ENCODE measurements at regions not wholly inside any gene's neighbourhood (a gene's known extent, or its start where the extent isn't known, plus 50 kb on each side); places are given as distances from the start of the nearest gene placed in this dataset.
"Not testable (repeated sequence)": the region's sequence is repeated elsewhere in the genome, so short reads cannot be mapped to it uniquely, and the experiment has no call there.

GRCh38 chr9:13446938-13447842, 167.7 kb upstream of the MPDZ start:
- no peaks in the 10 kb centered on the region for H3K27me3 ChIP-seq (ENCODE audit: insufficient read depth, low read length)
- peaks cover 11% of the 10 kb centered on the region; the same call in 1 of the 2 replicates for H3K4me1 ChIP-seq (ENCODE audit: insufficient read depth, low read length)
- no peaks in the 10 kb centered on the region for H3K9me3 ChIP-seq (ENCODE audit: insufficient read depth, low read depth, low read length)

GRCh38 chr9:13446286-13446937, 166.9 kb upstream of the MPDZ start:
- Histone ChIP-seq H3K27ac (ENCODE audit: low read length) (no peak overlapping the region), H3K36me3 (ENCODE audit: insufficient read depth, low read depth, low read length) (no peaks in the 10 kb centered on the region), H3K27me3 (ENCODE audit: insufficient read depth, low read length) (no peaks in the 10 kb centered on the region), H3K9ac (ENCODE audit: low read depth, low read length) (no peak overlapping the region), H3K4me1 (ENCODE audit: insufficient read depth, low read length) (peaks cover 11% of the 10 kb centered on the region; the same call in 1 of the 2 replicates), H3K9me3 (ENCODE audit: insufficient read depth, low read depth, low read length) (no peaks in the 10 kb centered on the region), H3K4me3 (ENCODE audit: low read length) (no peak overlapping the region)

More at GRCh38 chr9:13446938-13447842, 167.7 kb upstream of the MPDZ start:
- H3K27ac ChIP-seq (ENCODE audit: low read length) = no peak overlapping the region
- H3K36me3 ChIP-seq (ENCODE audit: insufficient read depth, low read depth, low read length) = no peaks in the 10 kb centered on the region
- no peak overlapping the region for H3K9ac ChIP-seq (ENCODE audit: low read depth, low read length)
- no peak overlapping the region for H3K4me3 ChIP-seq (ENCODE audit: low read length)

GRCh38 chr9:13445103-13445500, 165.6 kb upstream of the MPDZ start:
- Histone ChIP-seq H3K9ac (ENCODE audit: low read depth, low read length) (no peak overlapping the region), H3K9me3 (ENCODE audit: insufficient read depth, low read depth, low read length) (no peaks in the 10 kb centered on the region), H3K36me3 (ENCODE audit: insufficient read depth, low read depth, low read length) (no peaks in the 10 kb centered on the region), H3K27me3 (ENCODE audit: insufficient read depth, low read length) (no peaks in the 10 kb centered on the region), H3K27ac (ENCODE audit: low read length) (no peak overlapping the region), H3K4me3 (ENCODE audit: low read length) (no peak overlapping the region), H3K4me1 (ENCODE audit: insufficient read depth, low read length) (peaks cover 11% of the 10 kb centered on the region; the same call in 1 of the 2 replicates)

DNA sequence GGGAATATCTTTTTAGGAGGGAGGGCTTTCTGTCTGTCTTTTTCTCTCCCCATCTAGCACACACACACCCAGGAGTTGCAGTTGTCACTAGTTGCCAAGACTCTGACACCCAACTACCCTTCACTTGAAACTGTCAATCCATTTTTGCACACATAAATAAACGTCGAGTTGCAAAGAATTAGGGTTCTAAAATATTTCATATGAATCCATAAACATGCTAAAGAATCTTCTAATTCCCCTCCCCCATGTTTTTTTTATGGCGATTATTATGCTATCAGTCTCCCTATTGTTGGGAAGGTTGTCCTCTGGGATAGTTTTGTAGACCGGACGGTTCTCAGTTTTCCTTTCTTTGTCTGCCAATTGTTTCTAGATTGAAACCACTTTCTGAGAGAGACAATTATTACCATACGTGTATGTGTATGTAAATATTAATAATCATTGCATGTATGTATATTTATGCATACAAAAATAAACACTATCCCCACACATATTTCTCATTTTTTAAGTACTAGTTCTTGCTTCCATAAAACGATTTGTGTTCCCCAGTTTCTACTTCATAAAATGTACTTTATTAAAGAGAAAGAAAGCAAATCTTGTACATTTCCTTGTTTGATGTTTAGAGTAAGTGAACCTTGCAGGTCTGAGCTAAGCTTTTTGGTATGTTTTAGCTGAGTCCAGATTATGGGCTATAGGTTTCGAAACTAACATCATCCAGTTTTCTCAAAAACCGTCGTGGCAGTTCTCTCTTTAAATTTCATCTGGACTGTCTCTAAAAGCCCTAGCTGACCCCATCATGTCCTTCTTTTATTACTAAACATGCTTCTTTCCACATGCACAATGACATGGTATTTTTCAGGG, 165.0 kb upstream of the MPDZ start:
- Histone ChIP-seq H3K4me1 (ENCODE audit: insufficient read depth, low read length) (peaks cover 11% of the 10 kb centered on the region; the same call in 1 of the 2 replicates), H3K4me3 (ENCODE audit: low read length) (no peak overlapping the region), H3K9ac (ENCODE audit: low read depth, low read length) (no peak overlapping the region), H3K36me3 (ENCODE audit: insufficient read depth, low read depth, low read length) (no peaks in the 10 kb centered on the region), H3K27me3 (ENCODE audit: insufficient read depth, low read length) (no peaks in the 10 kb centered on the region), H3K27ac (ENCODE audit: low read length) (no peak overlapping the region), H3K9me3 (ENCODE audit: insufficient read depth, low read depth, low read length) (no peaks in the 10 kb centered on the region)

DNA sequence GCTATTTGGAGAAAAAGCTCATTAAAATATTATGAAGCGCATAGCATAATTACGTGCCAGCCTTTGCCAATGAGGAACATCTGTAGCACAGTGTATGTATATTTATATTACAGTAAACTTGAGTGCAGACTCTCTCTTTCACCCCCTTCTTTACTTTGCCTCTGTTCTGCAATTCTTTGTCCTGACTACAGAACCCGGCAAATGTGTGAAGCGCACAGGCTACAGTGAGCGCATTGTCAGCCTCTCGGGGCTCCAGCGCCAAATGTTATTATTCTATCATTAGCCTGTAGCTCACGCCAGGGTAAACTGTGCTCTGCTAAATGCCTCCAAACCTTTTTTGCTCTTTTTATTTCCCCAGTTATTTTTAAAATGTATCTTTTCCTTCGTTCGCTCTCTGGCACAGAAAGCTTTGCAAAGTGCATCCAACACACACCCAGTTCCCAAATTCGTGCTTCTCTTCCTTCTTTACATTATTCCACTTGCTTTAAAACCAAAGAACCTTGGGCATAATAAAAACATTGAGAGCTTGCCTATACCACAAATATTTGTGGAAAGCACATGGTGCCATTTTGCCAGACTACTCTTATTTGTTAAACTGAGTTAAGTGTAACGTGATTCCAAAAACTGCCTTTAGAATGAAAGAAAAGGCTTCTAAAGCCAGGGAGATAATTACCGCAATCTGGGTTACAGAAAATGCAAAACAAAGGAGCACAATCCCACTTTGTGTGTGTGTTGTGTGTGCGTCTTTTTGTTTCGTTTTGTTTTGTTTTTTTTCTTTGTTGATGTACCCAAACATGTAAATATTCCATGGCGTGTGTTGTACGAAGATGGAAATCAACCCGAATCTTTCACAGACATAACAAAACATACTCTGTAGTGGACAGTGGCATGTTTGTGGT, 164.1 kb upstream of the MPDZ start:
- Histone ChIP-seq H3K4me3 (ENCODE audit: low read length) (no peak overlapping the region), H3K36me3 (ENCODE audit: insufficient read depth, low read depth, low read length) (no peaks in the 10 kb centered on the region), H3K4me1 (ENCODE audit: insufficient read depth, low read length) (peaks cover 11% of the 10 kb centered on the region; the same call in 1 of the 2 replicates), H3K9ac (ENCODE audit: low read depth, low read length) (no peak overlapping the region), H3K27ac (ENCODE audit: low read length) (no peak overlapping the region), H3K9me3 (ENCODE audit: insufficient read depth, low read depth, low read length) (no peaks in the 10 kb centered on the region), H3K27me3 (ENCODE audit: insufficient read depth, low read length) (no peaks in the 10 kb centered on the region)

GRCh38 chr9:13439685-13440476, 160.4 kb upstream of the MPDZ start:
- Histone ChIP-seq H3K27me3 (ENCODE audit: insufficient read depth, low read length) (no peaks in the 10 kb centered on the region), H3K9me3 (ENCODE audit: insufficient read depth, low read depth, low read length) (no peaks in the 10 kb centered on the region), H3K27ac (ENCODE audit: low read length) (no peak overlapping the region), H3K9ac (ENCODE audit: low read depth, low read length) (no peak overlapping the region), H3K4me3 (ENCODE audit: low read length) (no peak overlapping the region), H3K36me3 (ENCODE audit: insufficient read depth, low read depth, low read length) (no peaks in the 10 kb centered on the region), H3K4me1 (ENCODE audit: insufficient read depth, low read length) (0 out of 2 replicates have a peak, but pooled peaks cover 2% of the 10 kb centered on the region)

DNA sequence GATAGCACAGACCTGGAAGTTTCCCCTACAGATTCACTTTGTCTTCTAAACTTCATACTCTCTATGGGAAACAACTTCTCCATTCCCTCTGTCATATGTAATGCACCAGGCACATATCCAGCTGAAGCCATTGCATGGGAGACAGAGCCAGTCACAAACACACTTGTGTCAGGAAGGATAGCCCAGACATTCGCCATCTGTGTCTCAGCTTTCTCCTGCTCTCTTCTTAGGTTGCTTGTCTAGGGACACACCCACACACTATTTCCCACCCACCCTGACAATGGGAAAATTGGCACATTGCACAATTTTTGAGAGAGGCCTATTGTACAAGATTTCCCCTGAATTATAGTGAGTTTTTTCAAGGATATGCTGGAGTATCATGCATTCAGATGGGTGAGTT, 158.4 kb upstream of the MPDZ start:
- H3K27me3 ChIP-seq (ENCODE audit: insufficient read depth, low read length) = no peaks in the 10 kb centered on the region
- H3K36me3 ChIP-seq (ENCODE audit: insufficient read depth, low read depth, low read length) = no peaks in the 10 kb centered on the region
- H3K4me3 ChIP-seq (ENCODE audit: low read length) = no peak overlapping the region
- no peak overlapping the region for H3K9ac ChIP-seq (ENCODE audit: low read depth, low read length)
- H3K27ac ChIP-seq (ENCODE audit: low read length) = no peak overlapping the region
- H3K4me1 ChIP-seq (ENCODE audit: insufficient read depth, low read length) = no peaks in the 10 kb centered on the region
- H3K9me3 ChIP-seq (ENCODE audit: insufficient read depth, low read depth, low read length) = no peaks in the 10 kb centered on the region

- Histone ChIP-seq H3K9me3 (ENCODE audit: insufficient read depth, low read depth, low read length) (no peaks in the 10 kb centered on the region), H3K4me1 (ENCODE audit: insufficient read depth, low read length) (no peaks in the 10 kb centered on the region; the same call in 1 of the 2 replicates), H3K4me3 (ENCODE audit: low read length) (no peak overlapping the region), H3K27ac (ENCODE audit: low read length) (no peak overlapping the region), H3K36me3 (ENCODE audit: insufficient read depth, low read depth, low read length) (no peaks in the 10 kb centered on the region), H3K27me3 (ENCODE audit: insufficient read depth, low read length) (no peaks in the 10 kb centered on the region), H3K9ac (ENCODE audit: low read depth, low read length) (no peak overlapping the region)
Measured at GRCh38 chr9:13436591-13436990, 157.1 kb upstream of the MPDZ start.

- not testable (repeated sequence) for H3K36me3 ChIP-seq (ENCODE audit: insufficient read depth, low read depth, low read length); H3K27ac ChIP-seq (ENCODE audit: low read length); H3K9ac ChIP-seq (ENCODE audit: low read depth, low read length); H3K27me3 ChIP-seq (ENCODE audit: insufficient read depth, low read length); H3K9me3 ChIP-seq (ENCODE audit: insufficient read depth, low read depth, low read length); H3K4me3 ChIP-seq (ENCODE audit: low read length)
- H3K4me1 ChIP-seq (ENCODE audit: insufficient read depth, low read length) = peaks cover 19% of the 10 kb centered on the region; the same call in 1 of the 2 replicates
Measured at GRCh38 chr9:13433453-13433852, 154.0 kb upstream of the MPDZ start.

DNA sequence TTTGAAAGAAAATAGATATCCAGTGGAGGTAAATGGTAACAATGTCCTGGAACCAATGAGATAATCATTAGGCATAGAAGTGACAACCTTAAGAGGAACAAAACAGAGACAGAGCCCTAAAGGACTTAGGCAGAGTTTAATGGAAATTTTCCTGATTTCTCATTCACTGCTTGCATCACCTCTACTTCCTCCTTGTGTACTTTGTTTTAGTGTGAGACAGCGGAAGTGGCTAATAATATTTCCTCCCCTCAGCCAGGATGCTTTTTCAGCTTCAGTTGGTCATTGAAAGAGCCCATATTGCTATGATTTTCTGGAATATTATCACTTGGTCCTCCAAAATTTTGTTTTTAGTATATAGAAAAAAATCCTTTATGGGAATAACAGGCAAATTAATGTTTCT, 153.4 kb upstream of the MPDZ start:
- Histone ChIP-seq H3K27me3 (ENCODE audit: insufficient read depth, low read length) (no peaks in the 10 kb centered on the region), H3K9ac (ENCODE audit: low read depth, low read length) (no peak overlapping the region), H3K4me1 (ENCODE audit: insufficient read depth, low read length) (peaks cover 22% of the 10 kb centered on the region; the same call in 1 of the 2 replicates), H3K36me3 (ENCODE audit: insufficient read depth, low read depth, low read length) (no peaks in the 10 kb centered on the region), H3K9me3 (ENCODE audit: insufficient read depth, low read depth, low read length) (no peaks in the 10 kb centered on the region), H3K4me3 (ENCODE audit: low read length) (no peak overlapping the region), H3K27ac (ENCODE audit: low read length) (no peak overlapping the region)
